Chondrocyte (in vitro differentiated cells): ENCODE measurements at regions not wholly inside any gene's neighbourhood (a gene's known extent, or its start where the extent isn't known, plus 50 kb on each side); places are given as distances from the start of the nearest gene placed in this dataset.

Source experiments
- DNase-seq: peaks from one replicate; pipeline ENCODE4 v3.0.0; 2021; ENCODE audit warnings: mixed read lengths, low spot score
- H3K27ac Mint-ChIP-seq: one replicate; pipeline ENCODE4 v1.8.0; 2021; ENCODE audit warnings: mild to moderate bottlenecking, moderate library complexity, mixed read lengths; ENCODE audit not compliant: unreplicated experiment
- H3K27me3 Mint-ChIP-seq: 2 replicates; pipeline ENCODE4 v1.8.0; 2021; ENCODE audit warnings: low read depth, mixed read lengths
- H3K36me3 Mint-ChIP-seq: 2 replicates; pipeline ENCODE4 v1.8.0; 2021; ENCODE audit warnings: low read depth, mixed read lengths
- H3K4me1 Mint-ChIP-seq: 2 replicates; pipeline ENCODE4 v1.8.0; 2021; ENCODE audit warnings: low read depth, mild to moderate bottlenecking, mixed read lengths
- H3K4me3 Mint-ChIP-seq: one replicate; pipeline ENCODE4 v1.8.0; 2021; ENCODE audit warnings: mild to moderate bottlenecking, moderate library complexity, mixed read lengths; ENCODE audit not compliant: unreplicated experiment
- H3K9me3 Mint-ChIP-seq: 2 replicates; pipeline ENCODE4 v1.8.0; 2021; ENCODE audit warnings: low read depth, mixed read lengths
- CTCF ChIP-seq: fragments of 200-600 bp; sonication (generic); IDR thresholded peaks from 2 replicates; pipeline ENCODE4 v1.5.0; 2021; ENCODE audit warnings: antibody characterized with exemption, mild to moderate bottlenecking, moderate library complexity

- TF ChIP-seq CTCF, result no peak
- peaks cover 13% of the 10 kb centered on the region for H3K27me3 Mint-ChIP-seq
- no peaks in the 10 kb centered on the region for H3K4me1 Mint-ChIP-seq
- H3K36me3 Mint-ChIP-seq, result peaks cover 1% of the 10 kb centered on the region
- DNase-seq, result no peak
- no peak overlapping the region for H3K4me3 Mint-ChIP-seq
- no peaks in the 10 kb centered on the region for H3K9me3 Mint-ChIP-seq
- no peak overlapping the region for H3K27ac Mint-ChIP-seq
These were observed 355.0 kb upstream of the KLHL29 start for GRCh38 chr2:23029951-23030350.

GRCh38 chr2:23034996-23035395 is 350.0 kb upstream of the KLHL29 start:
- Mint-ChIP-seq H3K27ac (no peak overlapping the region), H3K4me3 (no peak overlapping the region), H3K4me1 (peaks cover 3% of the 10 kb centered on the region), H3K27me3 (peaks cover 4% of the 10 kb centered on the region), H3K36me3 (no peaks in the 10 kb centered on the region), H3K9me3 (no peaks in the 10 kb centered on the region)
- no peak for TF ChIP-seq CTCF
- no peak for DNase-seq

GRCh38 chr2:23036629-23037028 is 348.4 kb upstream of the KLHL29 start:
- no peaks in the 10 kb centered on the region for H3K9me3 Mint-ChIP-seq
- no peak for TF ChIP-seq CTCF
- H3K27me3 Mint-ChIP-seq, result peaks cover 4% of the 10 kb centered on the region
- DNase-seq, result no peak
- peaks cover 3% of the 10 kb centered on the region for H3K4me1 Mint-ChIP-seq
- H3K27ac Mint-ChIP-seq, result no peak overlapping the region
- H3K4me3 Mint-ChIP-seq, result no peak overlapping the region
- no peaks in the 10 kb centered on the region for H3K36me3 Mint-ChIP-seq

- no peak for DNase-seq
- Mint-ChIP-seq H3K27ac (no peak overlapping the region), H3K9me3 (no peaks in the 10 kb centered on the region), H3K27me3 (peaks cover 3% of the 10 kb centered on the region), H3K4me3 (no peak overlapping the region), H3K36me3 (no peaks in the 10 kb centered on the region), H3K4me1 (peaks cover 3% of the 10 kb centered on the region)
- TF ChIP-seq CTCF, result no peak
These were observed 347.4 kb upstream of the KLHL29 start for GRCh38 chr2:23037596-23037995.

GRCh38 chr2:23041443-23041842 is 343.5 kb upstream of the KLHL29 start:
- H3K27me3 Mint-ChIP-seq, result peaks cover 3% of the 10 kb centered on the region
- no peak for TF ChIP-seq CTCF
- no peak for DNase-seq
- no peaks in the 10 kb centered on the region for H3K36me3 Mint-ChIP-seq
- no peaks in the 10 kb centered on the region for H3K9me3 Mint-ChIP-seq
- no peak overlapping the region for H3K27ac Mint-ChIP-seq
- H3K4me1 Mint-ChIP-seq, result peaks cover 3% of the 10 kb centered on the region
- H3K4me3 Mint-ChIP-seq, result no peak overlapping the region
